ENCODE measurements at regions not wholly inside any gene's neighbourhood (a gene's known extent, or its start where the extent isn't known, plus 50 kb on each side); places are given as distances from the start of the nearest gene placed in this dataset.
"Not testable (repeated sequence)": the region's sequence is repeated elsewhere in the genome, so short reads cannot be mapped to it uniquely, and the experiment has no call there.

DNA sequence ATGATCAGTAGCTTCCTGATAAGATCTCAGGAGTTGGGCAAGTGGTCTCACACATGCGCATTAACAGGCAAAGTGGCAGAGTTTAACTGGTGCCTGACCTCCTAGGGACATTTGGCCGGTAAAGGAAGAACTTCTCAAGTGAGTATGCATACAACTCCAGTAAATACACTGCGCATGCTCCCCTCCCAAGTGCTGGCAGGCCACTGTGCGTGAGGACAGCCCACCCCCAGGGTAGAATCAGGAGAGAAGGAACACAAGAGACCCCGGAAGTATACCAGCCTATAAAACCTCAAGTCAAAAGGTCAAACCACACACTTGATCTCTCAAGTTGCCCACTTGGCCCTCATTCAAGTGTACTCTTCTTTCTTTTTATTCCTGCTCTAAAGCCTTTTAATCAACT is 225.5 kb upstream of the ANKRD50 start:
- Histone ChIP-seq H3K27me3 (ENCODE audit: insufficient read depth, insufficient read length) (no peaks in the 10 kb centered on the region), H3K9ac (ENCODE audit: insufficient read length, low read depth) (no peak overlapping the region), H3K36me3 (ENCODE audit: insufficient read depth, insufficient read length, low read length) (no peaks in the 10 kb centered on the region), H3K4me1 (ENCODE audit: insufficient read depth, insufficient read length) (no peaks in the 10 kb centered on the region), H3K4me3 (ENCODE audit: insufficient read length, low read depth) (no peak overlapping the region), H3K9me3 (ENCODE audit: insufficient read depth, low read length) (no peaks in the 10 kb centered on the region)
- TF ChIP-seq SUZ12 (IDR thresholded peaks at IDR 0.05; ENCODE audit: extremely low read depth, insufficient read depth, insufficient read length) (no peak), YY1 (IDR thresholded peaks at IDR 0.05; ENCODE audit: insufficient read depth, insufficient read length) (no peak), ZNF274 (IDR thresholded peaks at IDR 0.05; ENCODE audit: low read depth, low read length) (no peak)
- no peak for DNase-seq (ENCODE audit: low read depth, low spot score)

DNA sequence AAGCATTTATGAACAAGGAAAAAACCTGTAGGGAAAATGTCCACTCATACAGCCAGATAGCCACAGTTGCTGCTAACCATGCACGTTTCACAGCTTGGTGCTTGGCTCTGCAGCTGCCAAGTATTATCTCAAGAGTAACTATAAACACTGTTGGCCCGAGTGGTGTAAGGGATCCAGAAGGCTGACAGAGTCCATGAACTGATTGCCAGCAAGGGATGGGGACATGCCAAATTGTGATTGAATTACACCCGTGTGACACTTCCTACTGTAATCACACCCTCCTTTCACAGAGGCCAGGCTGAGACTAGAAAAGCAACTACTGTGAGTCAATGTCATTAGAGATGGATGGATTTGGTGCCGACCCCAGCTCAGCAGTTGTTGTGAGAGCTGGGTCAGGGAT is 223.9 kb upstream of the ANKRD50 start:
- H3K4me3 ChIP-seq (ENCODE audit: insufficient read length, low read depth), result no peak overlapping the region
- no peak for DNase-seq (ENCODE audit: low read depth, low spot score)

DNA sequence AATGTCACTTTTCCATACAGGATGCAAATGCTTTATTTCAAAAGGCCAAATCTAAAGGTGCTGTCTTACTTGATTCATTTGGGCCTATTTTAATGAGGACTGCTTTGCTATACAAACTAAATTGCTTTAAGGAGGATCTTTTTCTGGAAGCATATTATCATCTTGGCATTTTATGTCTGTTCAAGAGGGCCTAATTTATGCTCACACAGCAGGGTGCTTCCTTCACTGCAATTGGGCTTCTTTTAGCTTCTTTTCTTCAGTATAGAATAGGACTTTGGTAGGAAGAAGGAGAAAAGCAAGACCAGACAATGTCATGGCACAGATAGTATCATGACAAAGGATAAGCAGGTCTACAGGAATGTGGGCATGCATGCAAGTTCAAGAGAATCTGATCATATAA is 222.4 kb upstream of the ANKRD50 start:
- no peak for DNase-seq (ENCODE audit: low read depth, low spot score)
- Histone ChIP-seq H3K9ac (ENCODE audit: insufficient read length, low read depth) (no peak overlapping the region), H3K27me3 (ENCODE audit: insufficient read depth, insufficient read length) (no peaks in the 10 kb centered on the region), H3K4me3 (ENCODE audit: insufficient read length, low read depth) (no peak overlapping the region), H3K36me3 (ENCODE audit: insufficient read depth, insufficient read length, low read length) (no peaks in the 10 kb centered on the region), H3K4me1 (ENCODE audit: insufficient read depth, insufficient read length) (no peaks in the 10 kb centered on the region), H3K9me3 (ENCODE audit: insufficient read depth, low read length) (no peaks in the 10 kb centered on the region)
- TF ChIP-seq YY1 (IDR thresholded peaks at IDR 0.05; ENCODE audit: insufficient read depth, insufficient read length), result no peak
- TF ChIP-seq ZNF274 (IDR thresholded peaks at IDR 0.05; ENCODE audit: low read depth, low read length), result no peak
- TF ChIP-seq SUZ12 (IDR thresholded peaks at IDR 0.05; ENCODE audit: extremely low read depth, insufficient read depth, insufficient read length), result no peak

More for the DNA sequence above, 223.9 kb upstream of the ANKRD50 start:
- no peaks in the 10 kb centered on the region for H3K36me3 ChIP-seq (ENCODE audit: insufficient read depth, insufficient read length, low read length)
- no peak for TF ChIP-seq SUZ12 (IDR thresholded peaks at IDR 0.05; ENCODE audit: extremely low read depth, insufficient read depth, insufficient read length)
- no peak for TF ChIP-seq YY1 (IDR thresholded peaks at IDR 0.05; ENCODE audit: insufficient read depth, insufficient read length)
- TF ChIP-seq ZNF274 (IDR thresholded peaks at IDR 0.05; ENCODE audit: low read depth, low read length), result no peak
- no peaks in the 10 kb centered on the region for H3K27me3 ChIP-seq (ENCODE audit: insufficient read depth, insufficient read length)
- H3K9ac ChIP-seq (ENCODE audit: insufficient read length, low read depth), result no peak overlapping the region
- H3K4me1 ChIP-seq (ENCODE audit: insufficient read depth, insufficient read length), result no peaks in the 10 kb centered on the region
- H3K9me3 ChIP-seq (ENCODE audit: insufficient read depth, low read length), result no peaks in the 10 kb centered on the region

DNA sequence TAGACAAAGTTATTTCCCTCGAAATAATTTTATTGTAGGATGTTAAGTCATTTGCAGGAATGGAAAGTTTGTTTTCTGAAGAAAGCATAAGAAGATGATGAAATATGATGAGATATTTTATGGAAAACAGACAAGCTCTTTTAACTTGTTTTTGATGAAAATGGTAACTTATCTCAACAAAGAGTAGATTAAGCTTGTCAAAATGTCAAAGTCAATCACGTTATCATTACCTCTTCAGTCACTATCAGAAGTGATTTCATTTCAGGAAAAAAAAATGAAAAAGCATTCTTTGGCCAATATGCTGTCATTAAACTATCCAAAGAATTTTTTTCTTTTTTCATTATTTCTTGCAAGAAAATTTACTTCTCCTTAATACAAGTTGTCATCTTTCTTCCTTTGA is 221.0 kb upstream of the ANKRD50 start:
- Histone ChIP-seq H3K27me3 (ENCODE audit: insufficient read depth, insufficient read length) (no peaks in the 10 kb centered on the region), H3K9ac (ENCODE audit: insufficient read length, low read depth) (no peak overlapping the region), H3K9me3 (ENCODE audit: insufficient read depth, low read length) (no peaks in the 10 kb centered on the region), H3K36me3 (ENCODE audit: insufficient read depth, insufficient read length, low read length) (no peaks in the 10 kb centered on the region), H3K4me1 (ENCODE audit: insufficient read depth, insufficient read length) (no peaks in the 10 kb centered on the region), H3K4me3 (ENCODE audit: insufficient read length, low read depth) (no peak overlapping the region)
- no peak for TF ChIP-seq YY1 (IDR thresholded peaks at IDR 0.05; ENCODE audit: insufficient read depth, insufficient read length)
- no peak for TF ChIP-seq ZNF274 (IDR thresholded peaks at IDR 0.05; ENCODE audit: low read depth, low read length)
- TF ChIP-seq SUZ12 (IDR thresholded peaks at IDR 0.05; ENCODE audit: extremely low read depth, insufficient read depth, insufficient read length), result no peak
- no peak for DNase-seq (ENCODE audit: low read depth, low spot score)

DNA sequence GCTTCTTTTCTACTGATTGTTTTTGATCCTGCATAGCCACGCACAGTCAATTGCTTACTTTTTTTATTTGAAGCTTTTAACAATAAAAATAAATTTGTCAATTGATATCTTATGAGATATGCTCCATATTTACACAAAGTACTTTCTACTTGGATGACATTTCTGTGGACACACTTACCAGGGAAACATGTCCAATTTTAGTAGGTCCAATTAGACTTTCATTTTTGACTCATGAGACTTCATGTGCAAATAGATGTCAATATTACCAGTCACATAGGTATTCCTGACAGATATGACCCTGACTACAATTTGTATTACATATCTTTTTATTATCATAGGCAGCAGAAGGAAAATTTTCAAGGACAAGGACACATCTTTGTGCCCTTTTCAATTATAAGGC is 219.9 kb upstream of the ANKRD50 start:
- Histone ChIP-seq H3K36me3 (ENCODE audit: insufficient read depth, insufficient read length, low read length) (no peaks in the 10 kb centered on the region), H3K9ac (ENCODE audit: insufficient read length, low read depth) (no peak overlapping the region), H3K4me1 (ENCODE audit: insufficient read depth, insufficient read length) (no peaks in the 10 kb centered on the region), H3K4me3 (ENCODE audit: insufficient read length, low read depth) (no peak overlapping the region), H3K9me3 (ENCODE audit: insufficient read depth, low read length) (no peaks in the 10 kb centered on the region), H3K27me3 (ENCODE audit: insufficient read depth, insufficient read length) (no peaks in the 10 kb centered on the region)
- no peak for TF ChIP-seq SUZ12 (IDR thresholded peaks at IDR 0.05; ENCODE audit: extremely low read depth, insufficient read depth, insufficient read length)
- no peak for TF ChIP-seq YY1 (IDR thresholded peaks at IDR 0.05; ENCODE audit: insufficient read depth, insufficient read length)
- TF ChIP-seq ZNF274 (IDR thresholded peaks at IDR 0.05; ENCODE audit: low read depth, low read length), result no peak
- no peak for DNase-seq (ENCODE audit: low read depth, low spot score)

DNA sequence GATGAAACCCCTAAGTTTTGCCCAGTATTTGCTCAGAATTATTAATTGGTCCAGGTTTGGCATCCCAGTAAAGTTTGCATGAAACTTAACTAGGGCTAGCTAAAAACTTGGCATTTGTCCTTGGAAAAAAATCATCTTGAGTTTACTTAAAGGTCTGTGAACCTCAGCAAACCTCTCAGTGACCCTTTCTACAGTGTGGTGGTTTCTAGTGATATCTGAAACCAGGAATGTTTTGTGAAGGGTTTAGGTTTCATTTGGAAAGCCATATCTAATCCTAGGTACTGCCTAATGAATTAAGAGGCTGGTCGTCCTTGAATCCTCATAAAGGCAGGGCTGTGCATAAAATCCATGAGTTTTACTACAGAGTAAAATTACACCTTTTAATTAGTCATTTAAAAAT is 218.5 kb upstream of the ANKRD50 start:
- no peak for DNase-seq (ENCODE audit: low read depth, low spot score)
- TF ChIP-seq YY1 (IDR thresholded peaks at IDR 0.05; ENCODE audit: insufficient read depth, insufficient read length), result no peak
- TF ChIP-seq SUZ12 (IDR thresholded peaks at IDR 0.05; ENCODE audit: extremely low read depth, insufficient read depth, insufficient read length), result no peak
- TF ChIP-seq ZNF274 (IDR thresholded peaks at IDR 0.05; ENCODE audit: low read depth, low read length), result no peak
- no peaks in the 10 kb centered on the region for H3K27me3 ChIP-seq (ENCODE audit: insufficient read depth, insufficient read length)
- H3K4me1 ChIP-seq (ENCODE audit: insufficient read depth, insufficient read length), result no peaks in the 10 kb centered on the region
- no peaks in the 10 kb centered on the region for H3K36me3 ChIP-seq (ENCODE audit: insufficient read depth, insufficient read length, low read length)
- H3K9ac ChIP-seq (ENCODE audit: insufficient read length, low read depth), result no peak overlapping the region
- no peaks in the 10 kb centered on the region for H3K9me3 ChIP-seq (ENCODE audit: insufficient read depth, low read length)
- H3K4me3 ChIP-seq (ENCODE audit: insufficient read length, low read depth), result no peak overlapping the region

DNA sequence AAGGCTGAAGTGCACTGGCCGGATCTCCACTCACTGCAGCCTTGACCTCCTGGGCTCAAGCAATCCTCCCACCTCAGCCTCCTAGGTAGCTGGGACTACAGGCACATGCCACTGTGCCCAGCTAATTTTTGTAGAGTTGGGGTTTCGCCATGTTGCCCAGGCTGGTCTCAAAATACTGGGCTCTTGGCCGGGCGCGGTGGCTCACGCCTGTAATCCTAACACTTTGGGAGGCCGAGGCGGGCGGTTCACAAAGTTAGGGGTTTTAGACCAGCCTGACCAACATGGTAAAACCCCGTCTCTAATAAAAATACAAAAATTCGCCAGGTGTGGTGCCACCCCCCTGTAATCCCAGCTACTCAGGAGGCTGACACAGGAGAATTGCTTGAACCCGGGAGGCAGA is 210.2 kb upstream of the ANKRD50 start:
- H3K36me3 ChIP-seq (ENCODE audit: insufficient read depth, insufficient read length, low read length); H3K27me3 ChIP-seq (ENCODE audit: insufficient read depth, insufficient read length); H3K9ac ChIP-seq (ENCODE audit: insufficient read length, low read depth); H3K9me3 ChIP-seq (ENCODE audit: insufficient read depth, low read length); H3K4me3 ChIP-seq (ENCODE audit: insufficient read length, low read depth); H3K4me1 ChIP-seq (ENCODE audit: insufficient read depth, insufficient read length); DNase-seq (ENCODE audit: low read depth, low spot score): not testable (repeated sequence)

DNA sequence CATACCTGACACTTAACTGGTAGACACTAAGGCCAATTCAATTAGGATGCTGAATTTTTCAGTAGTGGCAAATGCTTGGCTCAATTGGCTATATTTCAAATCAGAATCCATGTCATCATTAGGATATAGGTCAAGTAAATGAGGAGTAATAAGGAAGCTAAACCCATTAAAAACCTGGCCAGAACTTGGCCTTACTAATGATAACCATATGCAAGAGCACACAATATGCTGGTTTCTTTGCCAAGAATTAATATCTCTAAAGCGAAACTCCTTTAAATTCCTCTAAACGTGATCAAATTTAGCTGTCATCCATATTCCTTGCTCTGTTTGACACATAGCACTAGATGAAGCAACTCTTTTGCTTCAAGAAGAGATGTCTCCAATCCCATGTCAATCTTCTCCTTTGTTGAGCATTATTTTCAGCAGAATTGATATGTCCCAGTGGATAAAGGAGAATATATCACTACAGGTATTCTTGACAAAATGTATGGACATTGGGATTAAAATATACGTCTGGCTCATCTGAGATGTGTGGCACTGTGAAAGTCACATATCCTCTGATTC is 206.1 kb upstream of the ANKRD50 start:
- no peak for TF ChIP-seq SUZ12 (IDR thresholded peaks at IDR 0.05; ENCODE audit: extremely low read depth, insufficient read depth, insufficient read length)
- TF ChIP-seq YY1 (IDR thresholded peaks at IDR 0.05; ENCODE audit: insufficient read depth, insufficient read length), result no peak
- TF ChIP-seq ZNF274 (IDR thresholded peaks at IDR 0.05; ENCODE audit: low read depth, low read length), result no peak
- Histone ChIP-seq H3K36me3 (ENCODE audit: insufficient read depth, insufficient read length, low read length) (no peaks in the 10 kb centered on the region), H3K9ac (ENCODE audit: insufficient read length, low read depth) (no peak overlapping the region), H3K4me1 (ENCODE audit: insufficient read depth, insufficient read length) (no peaks in the 10 kb centered on the region), H3K9me3 (ENCODE audit: insufficient read depth, low read length) (no peaks in the 10 kb centered on the region), H3K27me3 (ENCODE audit: insufficient read depth, insufficient read length) (no peaks in the 10 kb centered on the region), H3K4me3 (ENCODE audit: insufficient read length, low read depth) (no peak overlapping the region)
- DNase-seq (ENCODE audit: low read depth, low spot score), result no peak

Measured in NT2/D1 (cell line).